HEK293T (cell line): ENCODE measurements at regions not wholly inside any gene's neighbourhood (a gene's known extent, or its start where the extent isn't known, plus 50 kb on each side); places are given as distances from the start of the nearest gene placed in this dataset.

Experiments used
- ARNT ChIP-seq: fragments of 450-650 bp; IDR thresholded peaks from 2 replicates; pipeline ENCODE4 v1.6.1; 2017; ENCODE audit warnings: mild to moderate bottlenecking
- BHLHE40 ChIP-seq: fragments of 450-650 bp; IDR thresholded peaks from 2 replicates; pipeline ENCODE4 v1.6.1; 2016; ENCODE audit warnings: mild to moderate bottlenecking, moderate library complexity, borderline replicate concordance
- FOXA1 ChIP-seq: fragments of 450-650 bp; IDR thresholded peaks from 2 replicates; pipeline ENCODE4 v1.6.1; 2016; ENCODE audit warnings: mild to moderate bottlenecking
- FOXK2 ChIP-seq: fragments of 450-650 bp; IDR thresholded peaks from 2 replicates; pipeline ENCODE4 v1.6.1; 2016; ENCODE audit warnings: mild to moderate bottlenecking
- FOXM1 ChIP-seq: fragments of 450-650 bp; IDR thresholded peaks from 2 replicates; pipeline ENCODE4 v1.6.1; 2017; ENCODE audit warnings: mild to moderate bottlenecking, borderline replicate concordance
- HDGF ChIP-seq: fragments of 450-650 bp; IDR thresholded peaks from 2 replicates; pipeline ENCODE4 v1.6.1; 2017; ENCODE audit warnings: antibody characterized with exemption, borderline replicate concordance
- LEF1 ChIP-seq: fragments of 450-650 bp; IDR thresholded peaks from 2 replicates; pipeline ENCODE4 v1.6.1; 2017; ENCODE audit warnings: mild to moderate bottlenecking, borderline replicate concordance
- NFRKB ChIP-seq: fragments of 450-650 bp; IDR thresholded peaks from 2 replicates; pipeline ENCODE4 v1.6.1; 2016; ENCODE audit warnings: mild to moderate bottlenecking, moderate library complexity
- PKNOX1 ChIP-seq: fragments of 450-650 bp; IDR thresholded peaks from 2 replicates; pipeline ENCODE4 v1.6.1; 2016
- SUZ12 ChIP-seq: fragments of 450-650 bp; IDR thresholded peaks from 2 replicates; pipeline ENCODE4 v1.6.1; 2016; ENCODE audit warnings: mild to moderate bottlenecking
- TARDBP ChIP-seq: fragments of 450-650 bp; IDR thresholded peaks from 2 replicates; pipeline ENCODE4 v1.6.1; 2016

- TF ChIP-seq PKNOX1 (no peak), ARNT (no peak), LEF1 (no peak), HDGF (no peak), BHLHE40 (no peak), SUZ12 (no peak), TARDBP (no peak), FOXA1 (no peak), FOXM1 (no peak), NFRKB (no peak), FOXK2 (no peak)
Observed at GRCh38 chr22:48348855-48349254, 1478.8 kb downstream of the BRD1 start.
